Activated CD8-positive, alpha-beta memory T cell treated with anti-CD3 and anti-CD28 coated beads, Interleukin-2, amount 10 ng/mL, durations not matched to agents 7 days and 5 days (primary cell): ENCODE measurements at regions not wholly inside any gene's neighbourhood (a gene's known extent, or its start where the extent isn't known, plus 50 kb on each side); places are given as distances from the start of the nearest gene placed in this dataset.

Experiments used
- ATAC-seq: fragments of 150-1000 bp; cut with Tn5 transposase; one replicate; pipeline ENCODE4 v1.10.0; 2021; ENCODE audit warnings: moderate library complexity
- CTCF ChIA-PET: fragments of 350-600 bp; sonication (Branson Sonifier 250); formaldehyde crosslinking; loops from one replicate; lab custom pipeline; 2021; ENCODE audit warnings: antibody characterized with exemption; lab: Charles Lee
- DNase-seq: peaks from one replicate; pipeline ENCODE4 v3.0.0-alpha.2; 2020
- H3K27ac Mint-ChIP-seq: one replicate; pipeline ENCODE4 v1.8.0; 2021; ENCODE audit warnings: mild to moderate bottlenecking, mixed read lengths
- H3K27me3 Mint-ChIP-seq: one replicate; pipeline ENCODE4 v1.8.0; 2021; ENCODE audit warnings: mixed read lengths
- H3K36me3 Mint-ChIP-seq: one replicate; pipeline ENCODE4 v1.8.0; 2021; ENCODE audit warnings: mild to moderate bottlenecking, mixed read lengths
- H3K4me1 Mint-ChIP-seq: one replicate; pipeline ENCODE4 v1.8.0; 2021; ENCODE audit warnings: mixed read lengths
- H3K4me3 Mint-ChIP-seq: one replicate; pipeline ENCODE4 v1.8.0; 2021; ENCODE audit warnings: mild to moderate bottlenecking, moderate library complexity, mixed read lengths
- H3K9me3 Mint-ChIP-seq: one replicate; pipeline ENCODE4 v1.8.0; 2022; ENCODE audit warnings: low read depth, mixed read lengths

- DNase-seq (no peak), ATAC-seq (no peak)
- H3K36me3 Mint-ChIP-seq = no peaks in the 10 kb centered on the region
- H3K27me3 Mint-ChIP-seq = no peaks in the 10 kb centered on the region
- no peak overlapping the region for H3K27ac Mint-ChIP-seq
- CTCF ChIA-PET = no interaction called here
- no peaks in the 10 kb centered on the region for H3K9me3 Mint-ChIP-seq
- H3K4me1 Mint-ChIP-seq = peaks cover 12% of the 10 kb centered on the region
- no peak overlapping the region for H3K4me3 Mint-ChIP-seq
These were observed 50.8 kb upstream of the SSBP3 start for GRCh38 chr1:54456921-54457529.

DNA sequence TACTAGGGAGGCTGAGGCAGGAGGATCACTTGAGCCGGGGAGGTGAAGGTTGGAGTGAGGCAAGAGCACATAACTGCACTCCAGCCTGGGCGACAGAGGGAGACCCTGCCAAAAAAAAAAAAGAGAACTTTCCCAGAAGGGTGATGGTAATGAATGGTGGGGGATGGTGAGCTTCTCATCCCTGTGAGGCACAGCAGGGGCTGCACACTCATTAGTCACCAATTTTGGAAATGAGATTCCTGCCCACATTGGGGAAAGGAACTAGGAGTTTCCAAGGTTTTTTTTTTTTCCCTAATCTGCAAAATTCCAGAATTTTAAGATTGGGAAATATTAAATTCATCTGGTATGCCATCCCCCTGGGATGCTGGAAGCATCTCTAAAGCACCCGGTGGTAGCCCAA, 50.2 kb upstream of the SSBP3 start:
- no peaks in the 10 kb centered on the region for H3K36me3 Mint-ChIP-seq
- DNase-seq = no peak
- H3K27ac Mint-ChIP-seq = no peak overlapping the region
- no peaks in the 10 kb centered on the region for H3K27me3 Mint-ChIP-seq
- no peak overlapping the region for H3K4me3 Mint-ChIP-seq
- CTCF ChIA-PET = interaction anchor here (0.7 kb wide), 1 partner anchor 33 kb away, joined by 4 read pairs; no protein-coding TSS in a partner anchor
- H3K4me1 Mint-ChIP-seq = peaks cover 12% of the 10 kb centered on the region
- ATAC-seq = no peak
- H3K9me3 Mint-ChIP-seq = no peaks in the 10 kb centered on the region
